CD14-positive monocyte (primary cell): ENCODE measurements at regions not wholly inside any gene's neighbourhood (a gene's known extent, or its start where the extent isn't known, plus 50 kb on each side); places are given as distances from the start of the nearest gene placed in this dataset.

Experiments
- DNase-seq, 3 donors: peaks; one replicate each; pipeline ENCODE4 v3.0.0-alpha.2; 2011 to 2022
- H2AFZ ChIP-seq: 2 replicates; pipeline ENCODE4 v1.6.0; 2012; ENCODE audit warnings: mild to moderate bottlenecking, low read depth, low read length, inconsistent platforms; ENCODE audit not compliant: insufficient read depth, poor library complexity, severe bottlenecking
- H3K27ac ChIP-seq, 2 donors: 1 replicate in 1 of 2; 2 replicates in 1 of 2; pipeline ENCODE4 v1.5.1; 2012 to 2013; ENCODE audit warnings: low read length in 2 of 2, control low read depth in 1 of 2, inconsistent platforms in 1 of 2, low read depth in 1 of 2, mild to moderate bottlenecking in 1 of 2
- H3K27me3 ChIP-seq, 2 donors: one replicate each; pipeline versions ENCODE4 v1.6.0 to v1.6.1; 2011 to 2013; ENCODE audit warnings: low read length in 2 of 2; ENCODE audit not compliant: control insufficient read depth in 2 of 2, insufficient read depth in 2 of 2
- H3K36me3 ChIP-seq, 2 donors: replicated peaks in 1 of 2; 1 replicate in 1 of 2; 2 replicates in 1 of 2; pipeline versions ENCODE4 v1.5.1 to v1.6.1; 2012 to 2013; ENCODE audit warnings: low read length in 2 of 2, control low read depth in 1 of 2, inconsistent platforms in 1 of 2, mild to moderate bottlenecking in 1 of 2; ENCODE audit not compliant: insufficient read depth in 2 of 2, control insufficient read depth in 1 of 2
- H3K4me1 ChIP-seq, 2 donors: 1 replicate in 1 of 2; 2 replicates in 1 of 2; pipeline versions ENCODE4 v1.5.1 to v1.6.1; 2012 to 2013; ENCODE audit warnings: low read length in 2 of 2, control low read depth in 1 of 2, inconsistent platforms in 1 of 2, mild to moderate bottlenecking in 1 of 2, moderate library complexity in 1 of 2; ENCODE audit not compliant: insufficient read depth in 2 of 2, control insufficient read depth in 1 of 2
- H3K4me2 ChIP-seq: replicated peaks from 2 replicates; pipeline ENCODE3; 2012; ENCODE audit warnings: low read length, moderate library complexity, mild to moderate bottlenecking; ENCODE audit not compliant: poor library complexity, severe bottlenecking; ENCODE audit errors: extremely low read depth
- H3K4me3 ChIP-seq, 3 experiments: fragments of 200-600 bp in 1 of 3; sonication (generic) in 1 of 3; replicated peaks in 1 of 3; 1 replicate in 2 of 3; 2 replicates in 1 of 3; pipeline ENCODE4 v1.5.1; 2011 to 2013; ENCODE audit warnings: low read length in 3 of 3, mild to moderate bottlenecking in 3 of 3, control low read depth in 2 of 3, low read depth in 2 of 3, inconsistent platforms in 1 of 3, moderate library complexity in 1 of 3
- H3K79me2 ChIP-seq: 2 replicates; pipeline ENCODE4 v1.6.0; 2012; ENCODE audit warnings: mild to moderate bottlenecking, control low read depth, inconsistent platforms, low read length, moderate library complexity; ENCODE audit not compliant: insufficient read depth
- H3K9ac ChIP-seq: 2 replicates; pipeline ENCODE4 v1.6.0; 2017; ENCODE audit warnings: low read length, mild to moderate bottlenecking; ENCODE audit not compliant: insufficient read depth, poor library complexity, severe bottlenecking
- H3K9me3 ChIP-seq, 2 donors: replicated peaks in 1 of 2; 1 replicate in 1 of 2; 2 replicates in 1 of 2; pipeline versions ENCODE4 v1.5.1 to v1.6.1; 2012 to 2013; ENCODE audit warnings: low read length in 2 of 2, control low read depth in 1 of 2; ENCODE audit not compliant: control insufficient read depth in 1 of 2, insufficient read depth in 1 of 2
- H4K20me1 ChIP-seq: 2 replicates; pipeline ENCODE4 v1.6.0; 2012; ENCODE audit warnings: mild to moderate bottlenecking, low read length, control low read depth, moderate library complexity; ENCODE audit not compliant: insufficient read depth
- H3K27ac Mint-ChIP-seq, 7 donors: one replicate each; pipeline ENCODE4 v1.8.0; 2020; ENCODE audit warnings: mild to moderate bottlenecking in 7 of 7, mixed read lengths in 7 of 7, moderate library complexity in 6 of 7, inconsistent platforms in 2 of 7
- H3K27me3 Mint-ChIP-seq, 3 donors: one replicate each; pipeline ENCODE4 v1.8.0; 2021 to 2022; ENCODE audit warnings: low read depth in 3 of 3, mild to moderate bottlenecking in 3 of 3, mixed read lengths in 3 of 3, moderate library complexity in 3 of 3, inconsistent platforms in 1 of 3
- H3K36me3 Mint-ChIP-seq, 2 donors: one replicate each; pipeline ENCODE4 v1.8.0; 2020; ENCODE audit warnings: mixed read lengths in 2 of 2, inconsistent platforms in 1 of 2, mild to moderate bottlenecking in 1 of 2
- H3K4me1 Mint-ChIP-seq: one replicate; pipeline ENCODE4 v1.8.0; 2020; ENCODE audit warnings: mild to moderate bottlenecking, mixed read lengths
- H3K4me3 Mint-ChIP-seq, 2 donors: one replicate each; pipeline ENCODE4 v1.8.0; 2020; ENCODE audit warnings: mild to moderate bottlenecking in 2 of 2, mixed read lengths in 2 of 2, moderate library complexity in 1 of 2
- H3K9me3 Mint-ChIP-seq, 7 donors: one replicate each; pipeline ENCODE4 v1.8.0; 2020 to 2022; ENCODE audit warnings: mixed read lengths in 7 of 7, mild to moderate bottlenecking in 6 of 7, moderate library complexity in 6 of 7, inconsistent platforms in 2 of 7
- CTCF ChIP-seq: fragments of 200-600 bp; IDR thresholded peaks from one replicate; pipeline ENCODE4 v1.8.0; 2022; ENCODE audit warnings: antibody characterized with exemption, mild to moderate bottlenecking
- WGBS: methylation state at CpG from one replicate; pipeline ENCODE4 v1.1.5; 2013; ENCODE audit warnings: missing lambda C conversion rate; ENCODE audit not compliant: insufficient coverage; 5-methylcytosine and 5-hydroxymethylcytosine counted together
- intact Hi-C, 2 donors: fragments of 100-400 bp; cut with micrococcal nuclease; formaldehyde crosslinking; loops; one replicate each; pipeline versions ENCODE4 v1.15.0 to v1.15.1; 2023

GRCh38 chr1:229786974-229787610, 161.0 kb downstream of the URB2 start:
- Mint-ChIP-seq H3K27ac (no peak overlapping the region), H3K36me3 (no peaks in the 10 kb centered on the region), H3K27me3 (peaks cover 0 to 2% (median 0%) of the 10 kb centered on the region in 3 donors), H3K9me3 (peaks cover 14 to 36% (median 20%) of the 10 kb centered on the region in 7 donors), H3K4me3 (no peak overlapping the region), H3K4me1 (no peaks in the 10 kb centered on the region)
- Histone ChIP-seq H3K4me1 (peaks cover 0 to 4% of the 10 kb centered on the region in 2 donors), H3K79me2 (no peaks in the 10 kb centered on the region), H3K4me2 (no peak overlapping the region), H3K27me3 (no peaks in the 10 kb centered on the region), H3K4me3 (no peak overlapping the region), H3K9ac (no peak overlapping the region), H3K9me3 (peaks cover 0 to 9% of the 10 kb centered on the region in 2 donors), H2AFZ (no peak overlapping the region), H3K36me3 (no peaks in the 10 kb centered on the region), H3K27ac (no peak overlapping the region), H4K20me1 (no peaks in the 10 kb centered on the region)
- intact Hi-C loops: no loop called here
- no peak for TF ChIP-seq CTCF
- WGBS: 91% methylated on average over 1 of the region's 3 CpGs
- DNase-seq: no peak

GRCh38 chr1:229788004-229788403, 162.0 kb downstream of the URB2 start:
- H4K20me1 ChIP-seq: no peaks in the 10 kb centered on the region
- no peak overlapping the region for H3K9ac ChIP-seq
- H2AFZ ChIP-seq: no peak overlapping the region
- H3K9me3 ChIP-seq: peaks cover 0 to 9% of the 10 kb centered on the region in 2 donors
- H3K27me3 ChIP-seq: no peaks in the 10 kb centered on the region
- Mint-ChIP-seq H3K36me3 (no peaks in the 10 kb centered on the region), H3K4me3 (no peak overlapping the region), H3K27me3 (peaks cover 0 to 2% (median 0%) of the 10 kb centered on the region in 3 donors), H3K9me3 (peaks cover 14 to 35% (median 20%) of the 10 kb centered on the region in 7 donors), H3K27ac (no peak overlapping the region), H3K4me1 (no peaks in the 10 kb centered on the region)
- H3K4me2 ChIP-seq: no peak overlapping the region
- DNase-seq: no peak
- no peaks in the 10 kb centered on the region for H3K79me2 ChIP-seq
- H3K27ac ChIP-seq: no peak overlapping the region
- no peak for TF ChIP-seq CTCF
- H3K4me3 ChIP-seq: no peak overlapping the region
- no peaks in the 10 kb centered on the region for H3K36me3 ChIP-seq
- intact Hi-C loops: no loop called here
- H3K4me1 ChIP-seq: peaks cover 0 to 4% of the 10 kb centered on the region in 2 donors
- 73% methylated on average over 4 of the region's 6 CpGs for WGBS
